C4-2B (cell line): ENCODE measurements at regions not wholly inside any gene's neighbourhood (a gene's known extent, or its start where the extent isn't known, plus 50 kb on each side); places are given as distances from the start of the nearest gene placed in this dataset.

ENCODE experiments used
- H3K27ac ChIP-seq: fragments of 450-650 bp; 2 replicates; pipeline ENCODE4 v1.5.1; 2017
- CTCF ChIP-seq: fragments of 450-650 bp; conservative IDR thresholded peaks from 2 replicates; pipeline ENCODE4 v1.5.1; 2017; ENCODE audit warnings: mild to moderate bottlenecking
- ZFX ChIP-seq: fragments of 450-650 bp; IDR thresholded peaks from 2 replicates; pipeline ENCODE4 v1.6.1; 2017

- H3K27ac ChIP-seq: no peak overlapping the region
- TF ChIP-seq ZFX: no peak
- no peak for TF ChIP-seq CTCF
Observed at GRCh38 chr4:55765070-55765469, 54.5 kb upstream of the EXOC1L start.

- TF ChIP-seq ZFX: no peak
- TF ChIP-seq CTCF: no peak
- no peak overlapping the region for H3K27ac ChIP-seq
Observed at GRCh38 chr4:55768291-55768690, 51.3 kb upstream of the EXOC1L start.
